CD4-positive, alpha-beta T cell (primary cell): ENCODE measurements at regions not wholly inside any gene's neighbourhood (a gene's known extent, or its start where the extent isn't known, plus 50 kb on each side); places are given as distances from the start of the nearest gene placed in this dataset.

Source experiments
- ATAC-seq: fragments of 200-7000 bp; cut with Tn5 transposase; one replicate; pipeline ENCODE4 v1.10.0; 2022; ENCODE audit warnings: mild to moderate bottlenecking; ENCODE audit not compliant: poor library complexity
- CTCF ChIA-PET: fragments of 350-600 bp; sonication (Branson Sonifier 250); formaldehyde crosslinking; loops from one replicate; lab custom pipeline; 2021; ENCODE audit warnings: antibody characterized with exemption, inconsistent platforms; lab: Charles Lee
- POLR2A ChIA-PET: fragments of 350-600 bp; sonication (Branson Sonifier 250); formaldehyde crosslinking; loops from one replicate; lab custom pipeline; 2021; ENCODE audit warnings: antibody characterized with exemption, inconsistent platforms; lab: Charles Lee
- DNase-seq, 14 experiments: peaks; one replicate each; pipeline ENCODE4 v3.0.0-alpha.2; 2013 to 2020; ENCODE audit warnings: mixed read lengths in 2 of 14
- H3K27ac ChIP-seq, 2 donors: one replicate each; pipeline versions ENCODE4 v1.5.1 to v1.7.0; 2013; ENCODE audit warnings: low read length in 2 of 2, low read depth in 1 of 2, mild to moderate bottlenecking in 1 of 2
- H3K27me3 ChIP-seq, 2 experiments: 1 replicate in 1 of 2; 2 replicates in 1 of 2; pipeline versions ENCODE4 v1.6.1 to v1.7.0; 2013; ENCODE audit warnings: low read length in 2 of 2, control low read depth in 1 of 2, mild to moderate bottlenecking in 1 of 2, moderate library complexity in 1 of 2; ENCODE audit not compliant: insufficient read depth in 2 of 2, control insufficient read depth in 1 of 2
- H3K36me3 ChIP-seq: one replicate; pipeline ENCODE4 v1.6.1; 2013; ENCODE audit warnings: low read length, control low read depth; ENCODE audit not compliant: insufficient read depth
- H3K4me1 ChIP-seq: one replicate; pipeline ENCODE4 v1.6.1; 2013; ENCODE audit warnings: low read length, control low read depth; ENCODE audit not compliant: insufficient read depth
- H3K4me3 ChIP-seq: one replicate; pipeline ENCODE4 v1.5.1; 2013; ENCODE audit warnings: mild to moderate bottlenecking, low read length, moderate library complexity
- H3K9me3 ChIP-seq, 2 experiments: 1 replicate in 1 of 2; 2 replicates in 1 of 2; pipeline versions ENCODE4 v1.6.1 to v1.7.0; 2013; ENCODE audit warnings: low read length in 2 of 2, mild to moderate bottlenecking in 2 of 2, control low read depth in 1 of 2, moderate library complexity in 1 of 2; ENCODE audit not compliant: control insufficient read depth in 1 of 2, insufficient read depth in 1 of 2
- H3K27ac Mint-ChIP-seq: one replicate; pipeline ENCODE4 v1.8.0; 2020; ENCODE audit warnings: mixed read lengths
- H3K27me3 Mint-ChIP-seq: one replicate; pipeline ENCODE4 v1.8.0; 2021; ENCODE audit warnings: mixed read lengths
- H3K36me3 Mint-ChIP-seq: one replicate; pipeline ENCODE4 v1.8.0; 2021; ENCODE audit warnings: low read depth, mixed read lengths
- H3K4me1 Mint-ChIP-seq: one replicate; pipeline ENCODE4 v1.8.0; 2021; ENCODE audit warnings: low read depth, mixed read lengths
- H3K4me3 Mint-ChIP-seq: one replicate; pipeline ENCODE4 v1.8.0; 2020; ENCODE audit warnings: mild to moderate bottlenecking, mixed read lengths
- H3K9me3 Mint-ChIP-seq: one replicate; pipeline ENCODE4 v1.8.0; 2020; ENCODE audit warnings: mixed read lengths
- CTCF ChIP-seq: fragments of 200-600 bp; IDR thresholded peaks from one replicate; pipeline ENCODE4 v1.8.0; 2022; ENCODE audit warnings: antibody characterized with exemption, mild to moderate bottlenecking
- intact Hi-C, 2 experiments: fragments of 100-400 bp; cut with DNase I in 1 of 2; cut with micrococcal nuclease in 1 of 2; formaldehyde crosslinking; loops; one replicate each; pipeline versions ENCODE4 v1.15.1 to v1.9.0; 2023 to 2025; cut with DNase I, micrococcal nuclease

GRCh38 chr1:221801251-221801661 lies 59.4 kb upstream of the DUSP10 start:
- ChIA-PET POLR2A (no interaction called here), CTCF (no interaction called here)
- intact Hi-C loops = no loop called here
- no peaks in the 10 kb centered on the region for H3K9me3 Mint-ChIP-seq
- no peaks in the 10 kb centered on the region for H3K27me3 Mint-ChIP-seq
- ATAC-seq (peak; percentile 32), DNase-seq (no peak)
- no peak overlapping the region for H3K27ac Mint-ChIP-seq
- peaks cover 0 to 4% of the 10 kb centered on the region in 2 experiments for H3K9me3 ChIP-seq
- no peaks in the 10 kb centered on the region for H3K27me3 ChIP-seq
- H3K4me1 ChIP-seq = peaks cover 3% of the 10 kb centered on the region
- H3K4me3 ChIP-seq = no peak overlapping the region
- no peaks in the 10 kb centered on the region for H3K36me3 Mint-ChIP-seq
- no peaks in the 10 kb centered on the region for H3K36me3 ChIP-seq
- H3K4me3 Mint-ChIP-seq = no peak overlapping the region
- H3K4me1 Mint-ChIP-seq = peaks cover 7% of the 10 kb centered on the region
- no peak overlapping the region for H3K27ac ChIP-seq
- TF ChIP-seq CTCF = no peak

DNA sequence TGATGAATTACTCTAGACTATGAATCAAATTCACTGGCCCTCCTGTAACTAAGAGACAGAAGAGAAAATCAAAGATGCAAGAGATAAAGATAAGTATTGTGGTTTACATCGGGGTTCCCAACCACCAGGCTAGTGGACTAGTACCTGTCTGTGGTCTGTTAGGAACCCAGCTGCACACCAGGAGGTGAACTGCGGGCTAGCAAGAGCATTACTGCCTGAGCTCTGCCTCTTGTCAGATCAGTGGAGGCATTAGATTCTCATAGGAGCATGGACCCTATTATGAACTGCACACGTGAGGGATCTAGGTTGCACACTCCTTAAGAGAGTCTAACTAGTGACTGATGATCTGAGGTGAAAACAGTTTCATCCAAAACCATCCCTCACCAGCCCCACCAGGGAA lies 58.9 kb upstream of the DUSP10 start:
- no peak overlapping the region for H3K27ac Mint-ChIP-seq
- peaks cover 7% of the 10 kb centered on the region for H3K4me1 Mint-ChIP-seq
- Histone ChIP-seq H3K36me3 (no peaks in the 10 kb centered on the region), H3K4me1 (peaks cover 3% of the 10 kb centered on the region), H3K4me3 (no peak overlapping the region), H3K27ac (no peak overlapping the region), H3K27me3 (no peaks in the 10 kb centered on the region), H3K9me3 (peaks cover 0 to 4% of the 10 kb centered on the region in 2 experiments)
- ChIA-PET CTCF (no interaction called here), POLR2A (interaction anchor here (0.6 kb wide), 1 partner anchor 148 kb away, joined by 3 read pairs; no protein-coding TSS in a partner anchor)
- ATAC-seq = no peak
- no peaks in the 10 kb centered on the region for H3K36me3 Mint-ChIP-seq
- no peak overlapping the region for H3K4me3 Mint-ChIP-seq
- TF ChIP-seq CTCF = no peak
- intact Hi-C loops = no loop called here
- no peaks in the 10 kb centered on the region for H3K9me3 Mint-ChIP-seq
- no peaks in the 10 kb centered on the region for H3K27me3 Mint-ChIP-seq
- DNase-seq = peak in 1 of 14 experiments; percentile 44

DNA sequence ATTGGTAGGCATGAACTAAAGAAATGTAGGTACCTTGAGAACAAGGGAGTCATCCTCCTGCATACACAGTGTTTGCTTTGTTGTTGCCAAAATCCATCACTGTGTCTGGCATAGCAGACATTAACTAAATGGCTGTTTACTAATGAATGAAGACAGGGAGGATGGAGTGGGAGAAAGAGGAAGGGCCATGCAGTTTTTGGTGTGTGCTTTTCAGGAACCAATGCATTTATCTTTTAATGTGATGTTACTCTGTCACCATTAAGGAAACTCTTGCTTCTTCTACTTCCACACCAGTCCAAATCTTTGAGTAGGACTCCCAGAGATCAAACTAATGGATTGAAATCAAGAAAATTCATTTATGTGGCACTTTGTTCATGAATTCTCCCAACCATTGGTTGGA lies 55.6 kb upstream of the DUSP10 start:
- Histone ChIP-seq H3K9me3 (peaks cover 0 to 4% of the 10 kb centered on the region in 2 experiments), H3K4me3 (no peak overlapping the region), H3K27me3 (no peaks in the 10 kb centered on the region), H3K36me3 (no peaks in the 10 kb centered on the region), H3K27ac (no peak overlapping the region), H3K4me1 (peaks cover 13% of the 10 kb centered on the region)
- ATAC-seq (no peak), DNase-seq (no peak)
- H3K27me3 Mint-ChIP-seq = no peaks in the 10 kb centered on the region
- no peak overlapping the region for H3K27ac Mint-ChIP-seq
- TF ChIP-seq CTCF = no peak
- intact Hi-C loops = no loop called here
- H3K9me3 Mint-ChIP-seq = no peaks in the 10 kb centered on the region
- ChIA-PET CTCF (no interaction called here), POLR2A (no interaction called here)
- H3K4me1 Mint-ChIP-seq = peaks cover 13% of the 10 kb centered on the region
- H3K36me3 Mint-ChIP-seq = no peaks in the 10 kb centered on the region
- no peak overlapping the region for H3K4me3 Mint-ChIP-seq
